Psoas muscle (tissue), 7 donors: ENCODE measurements at regions not wholly inside any gene's neighbourhood (a gene's known extent, or its start where the extent isn't known, plus 50 kb on each side); places are given as distances from the start of the nearest gene placed in this dataset.

ENCODE experiments used
- ATAC-seq, 4 donors: fragments of 200-7000 bp; cut with Tn5 transposase; one replicate each; pipeline ENCODE4 v1.9.1; 2020; ENCODE audit warnings: moderate library complexity in 3 of 4, mild to moderate bottlenecking in 2 of 4
- DNase-seq, 2 donors: peaks; one replicate each; pipeline ENCODE4 v3.0.0-alpha.2; 2020
- H3K27ac ChIP-seq: fragments of 200-600 bp; one replicate; pipeline ENCODE4 v1.8.0; 2022
- H3K27me3 ChIP-seq, 3 donors: fragments of 200-600 bp in 1 of 3; one replicate each; pipeline versions ENCODE4 v1.6.1 to v1.8.0; 2013 to 2022; ENCODE audit warnings: low read length in 2 of 3, mild to moderate bottlenecking in 2 of 3, moderate library complexity in 1 of 3; ENCODE audit not compliant: insufficient read depth in 3 of 3
- H3K36me3 ChIP-seq, 2 donors: fragments of 200-600 bp in 1 of 2; one replicate each; pipeline versions ENCODE4 v1.6.1 to v1.8.0; 2013 to 2022; ENCODE audit warnings: low read depth in 1 of 2, mild to moderate bottlenecking in 1 of 2, moderate library complexity in 1 of 2; ENCODE audit not compliant: insufficient read depth in 1 of 2
- H3K4me1 ChIP-seq: fragments of 200-600 bp; one replicate; pipeline ENCODE4 v1.8.0; 2022
- H3K4me3 ChIP-seq: fragments of 200-600 bp; one replicate; pipeline ENCODE4 v1.8.0; 2022; ENCODE audit warnings: mild to moderate bottlenecking
- H3K9me3 ChIP-seq: fragments of 200-600 bp; one replicate; pipeline ENCODE4 v1.8.0; 2022
- WGBS, 3 donors: extraction: QIAGEN DNeasy Blood & Tissue Kit; methylation state at CpG; one replicate each; pipeline versions ENCODE4 v1.1.6 to v1.1.7; 2013; 5-methylcytosine and 5-hydroxymethylcytosine counted together
- intact Hi-C, 2 donors: fragments of 100-400 bp; cut with DNase I; formaldehyde crosslinking; loops; one replicate each; pipeline versions ENCODE4 v1.11.0 to v1.14.2; 2022
- TF ChIP-seq, protein P1 (sequence below): fragments of 200-600 bp; IDR thresholded peaks from one replicate; pipeline ENCODE4 v1.8.0; 2022; ENCODE audit warnings: antibody characterized with exemption
- donor health status: healthy with polysubstance abuse.
- donor health status: DM: no; HTN: no; CAD: no; lungs with moderate emphysema.
- donor health status: Bipolar disorder and iron deficiency.
- donor health status: healthy.
- donor health status: DM: yes; HTN: yes; CAD: no.
- donor health status: DM: no; HTN: no; CAD: no.
- donor health status: DM: yes; HTN: yes; CAD: no.

DNA sequence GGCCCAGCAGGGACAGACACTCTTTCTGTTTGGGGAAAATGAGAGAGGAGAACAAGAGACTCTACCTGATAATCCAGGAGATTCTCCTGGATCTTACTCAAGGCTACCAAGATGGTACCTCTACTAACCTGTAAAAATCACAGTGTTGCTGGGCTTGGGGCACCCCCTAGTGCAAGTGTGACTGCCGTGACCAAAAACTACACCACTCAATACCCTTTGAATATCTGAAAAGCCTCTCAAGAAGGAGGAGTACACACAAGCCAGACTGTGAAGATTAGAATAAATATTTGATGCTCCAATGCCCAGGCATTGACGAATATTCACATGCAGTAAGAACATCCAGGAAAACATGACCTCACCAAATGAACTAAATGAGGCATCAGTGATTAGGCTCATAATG, 965.4 kb downstream of the LRFN5 start:
- peaks cover 13% of the 10 kb centered on the region for H3K9me3 ChIP-seq
- no peaks in the 10 kb centered on the region for H3K36me3 ChIP-seq
- H3K4me3 ChIP-seq = no peak overlapping the region
- no peak for ATAC-seq
- no peaks in the 10 kb centered on the region for H3K4me1 ChIP-seq
- no peak overlapping the region for H3K27ac ChIP-seq
- no peak for DNase-seq
- intact Hi-C loops = no loop called here
- H3K27me3 ChIP-seq = no peaks in the 10 kb centered on the region
- TF ChIP-seq, protein P1, sequence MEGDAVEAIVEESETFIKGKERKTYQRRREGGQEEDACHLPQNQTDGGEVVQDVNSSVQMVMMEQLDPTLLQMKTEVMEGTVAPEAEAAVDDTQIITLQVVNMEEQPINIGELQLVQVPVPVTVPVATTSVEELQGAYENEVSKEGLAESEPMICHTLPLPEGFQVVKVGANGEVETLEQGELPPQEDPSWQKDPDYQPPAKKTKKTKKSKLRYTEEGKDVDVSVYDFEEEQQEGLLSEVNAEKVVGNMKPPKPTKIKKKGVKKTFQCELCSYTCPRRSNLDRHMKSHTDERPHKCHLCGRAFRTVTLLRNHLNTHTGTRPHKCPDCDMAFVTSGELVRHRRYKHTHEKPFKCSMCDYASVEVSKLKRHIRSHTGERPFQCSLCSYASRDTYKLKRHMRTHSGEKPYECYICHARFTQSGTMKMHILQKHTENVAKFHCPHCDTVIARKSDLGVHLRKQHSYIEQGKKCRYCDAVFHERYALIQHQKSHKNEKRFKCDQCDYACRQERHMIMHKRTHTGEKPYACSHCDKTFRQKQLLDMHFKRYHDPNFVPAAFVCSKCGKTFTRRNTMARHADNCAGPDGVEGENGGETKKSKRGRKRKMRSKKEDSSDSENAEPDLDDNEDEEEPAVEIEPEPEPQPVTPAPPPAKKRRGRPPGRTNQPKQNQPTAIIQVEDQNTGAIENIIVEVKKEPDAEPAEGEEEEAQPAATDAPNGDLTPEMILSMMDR = no peak
- WGBS, 3 donors = 76 to 82% (median 78%) methylated on average over 2 of the region's 2 CpGs

DNA sequence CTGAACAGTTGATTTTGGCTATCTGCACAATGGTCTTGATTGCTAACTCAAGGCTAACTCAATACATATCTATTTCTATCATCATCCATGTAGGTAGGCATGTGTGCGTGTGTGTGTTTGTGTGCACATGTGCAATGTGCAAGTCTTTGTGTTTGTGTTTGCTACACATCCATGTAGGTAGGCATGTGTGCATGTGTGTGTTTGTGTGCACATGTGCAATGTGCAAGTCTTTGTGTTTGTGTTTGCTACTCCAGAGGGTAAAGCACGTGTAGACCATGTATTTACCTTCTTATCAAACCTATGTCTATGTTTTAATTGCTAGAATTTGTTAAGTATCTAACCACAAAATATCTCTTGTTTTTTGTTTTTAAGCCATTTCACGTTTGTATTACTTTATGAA, 962.6 kb downstream of the LRFN5 start:
- Histone ChIP-seq H3K27me3 (no peaks in the 10 kb centered on the region), H3K4me3 (no peak overlapping the region), H3K4me1 (no peaks in the 10 kb centered on the region), H3K27ac (no peak overlapping the region), H3K9me3 (no peaks in the 10 kb centered on the region), H3K36me3 (no peaks in the 10 kb centered on the region)
- 68 to 74% (median 74%) methylated on average over 3 of the region's 3 CpGs for WGBS, 3 donors
- intact Hi-C loops = no loop called here
- DNase-seq = no peak
- ATAC-seq = no peak
- TF ChIP-seq, protein P1 = no peak

DNA sequence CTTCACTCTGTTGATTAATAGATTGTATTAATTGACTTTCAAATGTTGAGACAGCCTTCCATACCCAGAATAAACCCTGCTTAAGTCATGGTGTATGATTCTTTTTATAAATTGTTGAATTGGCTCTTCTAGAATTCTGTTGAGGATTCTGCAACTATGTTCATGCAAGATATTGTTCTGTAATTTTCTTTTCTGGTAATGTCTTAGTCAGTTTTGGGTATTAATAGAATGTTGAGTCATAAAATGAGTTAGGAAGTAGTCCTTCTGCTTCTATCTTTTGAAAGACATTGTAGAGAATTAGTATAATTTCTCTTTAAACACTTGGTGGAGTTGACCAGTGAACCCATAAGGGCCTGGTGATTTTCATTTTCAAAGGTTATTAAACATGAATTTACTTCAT, 958.9 kb downstream of the LRFN5 start:
- Histone ChIP-seq H3K27ac (no peak overlapping the region), H3K4me1 (no peaks in the 10 kb centered on the region), H3K4me3 (no peak overlapping the region), H3K9me3 (no peaks in the 10 kb centered on the region), H3K36me3 (no peaks in the 10 kb centered on the region), H3K27me3 (no peaks in the 10 kb centered on the region)
- ATAC-seq = no peak
- no peak for DNase-seq
- TF ChIP-seq, protein P1 = no peak
- intact Hi-C loops = no loop called here

DNA sequence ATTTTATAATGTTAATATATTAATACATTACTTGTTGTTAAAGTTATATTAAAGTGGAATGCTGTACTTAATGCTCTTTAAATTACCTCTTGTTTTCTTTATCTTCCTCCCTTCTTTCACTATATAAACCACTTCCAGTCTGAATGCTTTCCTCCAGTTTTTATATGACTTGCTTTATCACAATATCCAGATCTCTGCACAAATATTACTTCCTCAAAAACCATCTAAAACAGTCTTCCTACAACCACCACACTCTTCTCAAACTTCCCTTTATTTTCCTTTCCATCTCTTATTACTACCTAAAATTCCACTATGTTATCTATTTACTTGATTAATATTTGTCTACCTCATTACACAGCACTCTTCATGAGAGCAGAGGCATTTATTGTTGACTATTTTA, 956.6 kb downstream of the LRFN5 start:
- Histone ChIP-seq H3K27ac (no peak overlapping the region), H3K4me3 (no peak overlapping the region), H3K36me3 (no peaks in the 10 kb centered on the region), H3K4me1 (no peaks in the 10 kb centered on the region), H3K9me3 (no peaks in the 10 kb centered on the region), H3K27me3 (no peaks in the 10 kb centered on the region)
- DNase-seq (no peak), ATAC-seq (no peak)
- TF ChIP-seq, protein P1 = no peak
- intact Hi-C loops = no loop called here

DNA sequence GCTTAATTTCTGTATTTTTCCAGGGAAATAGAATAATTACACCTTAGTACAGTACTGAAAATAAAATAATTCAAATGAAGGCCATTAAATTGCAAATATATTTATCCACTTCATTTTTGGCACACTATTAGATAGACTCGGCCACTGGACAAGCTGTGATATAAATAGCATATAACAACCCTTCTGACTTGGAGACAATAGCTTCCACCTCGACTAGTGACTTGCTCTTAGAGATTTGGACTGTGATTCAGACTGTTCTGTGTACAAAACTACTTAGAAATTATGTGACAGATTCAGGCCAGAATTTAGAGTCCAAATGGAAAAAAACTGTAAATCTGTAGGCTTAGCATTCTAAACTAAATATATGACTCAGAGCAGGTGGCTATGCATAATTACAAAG, 949.9 kb downstream of the LRFN5 start:
- intact Hi-C loops = no loop called here
- Histone ChIP-seq H3K4me3 (no peak overlapping the region), H3K36me3 (no peaks in the 10 kb centered on the region), H3K9me3 (no peaks in the 10 kb centered on the region), H3K27ac (no peak overlapping the region), H3K4me1 (no peaks in the 10 kb centered on the region), H3K27me3 (no peaks in the 10 kb centered on the region)
- 11 to 15% (median 13%) methylated on average over 2 of the region's 2 CpGs for WGBS, 3 donors
- TF ChIP-seq, protein P1 = no peak
- DNase-seq (no peak), ATAC-seq (no peak)
